CD4-positive, alpha-beta T cell (primary cell): ENCODE measurements at regions not wholly inside any gene's neighbourhood (a gene's known extent, or its start where the extent isn't known, plus 50 kb on each side); places are given as distances from the start of the nearest gene placed in this dataset.

Experiments
- ATAC-seq: fragments of 200-7000 bp; cut with Tn5 transposase; one replicate; pipeline ENCODE4 v1.10.0; 2022; ENCODE audit warnings: mild to moderate bottlenecking; ENCODE audit not compliant: poor library complexity
- CTCF ChIA-PET: fragments of 350-600 bp; sonication (Branson Sonifier 250); formaldehyde crosslinking; loops from one replicate; lab custom pipeline; 2021; ENCODE audit warnings: antibody characterized with exemption, inconsistent platforms; lab: Charles Lee
- POLR2A ChIA-PET: fragments of 350-600 bp; sonication (Branson Sonifier 250); formaldehyde crosslinking; loops from one replicate; lab custom pipeline; 2021; ENCODE audit warnings: antibody characterized with exemption, inconsistent platforms; lab: Charles Lee
- DNase-seq, 14 experiments: peaks; one replicate each; pipeline ENCODE4 v3.0.0-alpha.2; 2013 to 2020; ENCODE audit warnings: mixed read lengths in 2 of 14
- H3K27ac ChIP-seq, 2 donors: one replicate each; pipeline versions ENCODE4 v1.5.1 to v1.7.0; 2013; ENCODE audit warnings: low read length in 2 of 2, low read depth in 1 of 2, mild to moderate bottlenecking in 1 of 2
- H3K27me3 ChIP-seq, 2 experiments: 1 replicate in 1 of 2; 2 replicates in 1 of 2; pipeline versions ENCODE4 v1.6.1 to v1.7.0; 2013; ENCODE audit warnings: low read length in 2 of 2, control low read depth in 1 of 2, mild to moderate bottlenecking in 1 of 2, moderate library complexity in 1 of 2; ENCODE audit not compliant: insufficient read depth in 2 of 2, control insufficient read depth in 1 of 2
- H3K36me3 ChIP-seq: one replicate; pipeline ENCODE4 v1.6.1; 2013; ENCODE audit warnings: low read length, control low read depth; ENCODE audit not compliant: insufficient read depth
- H3K4me1 ChIP-seq: one replicate; pipeline ENCODE4 v1.6.1; 2013; ENCODE audit warnings: low read length, control low read depth; ENCODE audit not compliant: insufficient read depth
- H3K4me3 ChIP-seq: one replicate; pipeline ENCODE4 v1.5.1; 2013; ENCODE audit warnings: mild to moderate bottlenecking, low read length, moderate library complexity
- H3K9me3 ChIP-seq, 2 experiments: 1 replicate in 1 of 2; 2 replicates in 1 of 2; pipeline versions ENCODE4 v1.6.1 to v1.7.0; 2013; ENCODE audit warnings: low read length in 2 of 2, mild to moderate bottlenecking in 2 of 2, control low read depth in 1 of 2, moderate library complexity in 1 of 2; ENCODE audit not compliant: control insufficient read depth in 1 of 2, insufficient read depth in 1 of 2
- H3K27ac Mint-ChIP-seq: one replicate; pipeline ENCODE4 v1.8.0; 2020; ENCODE audit warnings: mixed read lengths
- H3K27me3 Mint-ChIP-seq: one replicate; pipeline ENCODE4 v1.8.0; 2021; ENCODE audit warnings: mixed read lengths
- H3K36me3 Mint-ChIP-seq: one replicate; pipeline ENCODE4 v1.8.0; 2021; ENCODE audit warnings: low read depth, mixed read lengths
- H3K4me1 Mint-ChIP-seq: one replicate; pipeline ENCODE4 v1.8.0; 2021; ENCODE audit warnings: low read depth, mixed read lengths
- H3K4me3 Mint-ChIP-seq: one replicate; pipeline ENCODE4 v1.8.0; 2020; ENCODE audit warnings: mild to moderate bottlenecking, mixed read lengths
- H3K9me3 Mint-ChIP-seq: one replicate; pipeline ENCODE4 v1.8.0; 2020; ENCODE audit warnings: mixed read lengths
- CTCF ChIP-seq: fragments of 200-600 bp; IDR thresholded peaks from one replicate; pipeline ENCODE4 v1.8.0; 2022; ENCODE audit warnings: antibody characterized with exemption, mild to moderate bottlenecking
- intact Hi-C, 2 experiments: fragments of 100-400 bp; cut with DNase I in 1 of 2; cut with micrococcal nuclease in 1 of 2; formaldehyde crosslinking; loops; one replicate each; pipeline versions ENCODE4 v1.15.1 to v1.9.0; 2023 to 2025; cut with DNase I, micrococcal nuclease

- no peak for TF ChIP-seq CTCF
- Histone ChIP-seq H3K4me1 (no peaks in the 10 kb centered on the region), H3K4me3 (no peak overlapping the region), H3K9me3 (peaks cover 10 to 24% of the 10 kb centered on the region in 2 experiments), H3K27ac (no peak overlapping the region), H3K27me3 (peaks cover 13 to 24% of the 10 kb centered on the region in 2 experiments), H3K36me3 (no peaks in the 10 kb centered on the region)
- H3K9me3 Mint-ChIP-seq, result no peaks in the 10 kb centered on the region
- H3K27me3 Mint-ChIP-seq, result peaks cover 56% of the 10 kb centered on the region
- H3K4me1 Mint-ChIP-seq, result no peaks in the 10 kb centered on the region
- DNase-seq (no peak), ATAC-seq (no peak)
- no peak overlapping the region for H3K27ac Mint-ChIP-seq
- ChIA-PET POLR2A (no interaction called here), CTCF (no interaction called here)
- intact Hi-C loops, result no loop called here
- H3K4me3 Mint-ChIP-seq, result no peak overlapping the region
- no peaks in the 10 kb centered on the region for H3K36me3 Mint-ChIP-seq
These were observed 257.3 kb downstream of the RBFOX3 start for GRCh38 chr17:79353548-79353947.

GRCh38 chr17:79353016-79353415 is 257.8 kb downstream of the RBFOX3 start:
- Histone ChIP-seq H3K4me3 (no peak overlapping the region), H3K9me3 (peaks cover 10 to 22% of the 10 kb centered on the region in 2 experiments), H3K4me1 (no peaks in the 10 kb centered on the region), H3K27me3 (peaks cover 16 to 28% of the 10 kb centered on the region in 2 experiments), H3K36me3 (no peaks in the 10 kb centered on the region), H3K27ac (no peak overlapping the region)
- ChIA-PET POLR2A (no interaction called here), CTCF (no interaction called here)
- H3K4me3 Mint-ChIP-seq, result no peak overlapping the region
- H3K27me3 Mint-ChIP-seq, result peaks cover 59% of the 10 kb centered on the region
- ATAC-seq (no peak), DNase-seq (no peak)
- no peaks in the 10 kb centered on the region for H3K36me3 Mint-ChIP-seq
- no peaks in the 10 kb centered on the region for H3K4me1 Mint-ChIP-seq
- H3K27ac Mint-ChIP-seq, result no peak overlapping the region
- intact Hi-C loops, result no loop called here
- H3K9me3 Mint-ChIP-seq, result no peaks in the 10 kb centered on the region
- TF ChIP-seq CTCF, result no peak

GRCh38 chr17:79350533-79350932 is 260.3 kb downstream of the RBFOX3 start:
- DNase-seq (no peak), ATAC-seq (no peak)
- no peaks in the 10 kb centered on the region for H3K4me1 Mint-ChIP-seq
- no peak overlapping the region for H3K4me3 Mint-ChIP-seq
- no peak overlapping the region for H3K27ac Mint-ChIP-seq
- Histone ChIP-seq H3K4me3 (no peak overlapping the region), H3K4me1 (no peaks in the 10 kb centered on the region), H3K27me3 (peaks cover 22 to 26% of the 10 kb centered on the region in 2 experiments), H3K36me3 (no peaks in the 10 kb centered on the region), H3K27ac (no peak overlapping the region), H3K9me3 (peaks cover 10 to 19% of the 10 kb centered on the region in 2 experiments)
- no peak for TF ChIP-seq CTCF
- ChIA-PET CTCF (no interaction called here), POLR2A (no interaction called here)
- H3K9me3 Mint-ChIP-seq, result peaks cover 3% of the 10 kb centered on the region
- intact Hi-C loops, result no loop called here
- H3K27me3 Mint-ChIP-seq, result peaks cover 64% of the 10 kb centered on the region
- H3K36me3 Mint-ChIP-seq, result no peaks in the 10 kb centered on the region
